AG20443 (cell line): ENCODE measurements at regions not wholly inside any gene's neighbourhood (a gene's known extent, or its start where the extent isn't known, plus 50 kb on each side); places are given as distances from the start of the nearest gene placed in this dataset.

Experiments
- DNase-seq: peaks from one replicate; pipeline ENCODE4 v3.0.0; 2012; ENCODE audit warnings: low spot score, mixed read lengths

DNA sequence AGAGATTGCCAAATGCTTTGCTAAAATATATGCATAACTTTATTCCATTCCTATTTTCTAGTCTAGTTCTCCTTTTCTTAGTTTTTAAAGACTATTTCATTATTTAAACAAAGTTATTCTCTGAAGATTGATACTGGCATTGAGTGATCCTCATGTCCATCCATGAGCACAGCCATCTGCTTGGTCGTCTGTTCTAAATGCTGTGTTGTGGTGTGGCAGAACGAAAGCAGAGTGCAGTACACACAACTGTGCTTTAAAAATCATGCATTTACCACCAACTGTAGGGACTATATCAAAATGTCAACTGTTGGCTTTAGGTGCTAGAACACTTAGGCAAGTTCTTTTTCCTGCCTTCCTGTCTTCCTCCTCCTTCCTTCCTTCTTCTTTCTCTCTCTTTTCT lies 226.6 kb downstream of the ACKR3 start:
- no peak for DNase-seq

DNA sequence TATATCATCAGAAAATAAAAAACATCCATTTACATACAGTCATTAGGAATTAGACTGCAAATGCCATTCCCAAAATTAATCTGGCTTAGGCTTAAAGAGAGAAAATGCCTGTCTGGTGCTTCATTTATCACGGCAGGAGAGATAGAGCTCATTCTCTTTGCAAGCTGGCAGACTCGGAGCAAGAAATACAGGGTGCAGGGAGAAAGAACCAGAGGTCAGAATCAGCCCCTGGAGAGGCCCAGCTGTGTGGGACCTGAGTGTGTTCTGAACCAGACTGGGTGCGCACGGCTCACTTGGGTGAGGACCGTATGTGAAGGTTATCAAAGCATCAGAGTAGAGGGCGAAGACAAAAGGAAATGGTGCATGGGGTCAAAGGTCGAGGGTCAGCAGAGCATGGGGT lies 227.8 kb downstream of the ACKR3 start:
- no peak for DNase-seq

GRCh38 chr2:236798491-236798890 lies 228.9 kb downstream of the ACKR3 start:
- no peak for DNase-seq

DNA sequence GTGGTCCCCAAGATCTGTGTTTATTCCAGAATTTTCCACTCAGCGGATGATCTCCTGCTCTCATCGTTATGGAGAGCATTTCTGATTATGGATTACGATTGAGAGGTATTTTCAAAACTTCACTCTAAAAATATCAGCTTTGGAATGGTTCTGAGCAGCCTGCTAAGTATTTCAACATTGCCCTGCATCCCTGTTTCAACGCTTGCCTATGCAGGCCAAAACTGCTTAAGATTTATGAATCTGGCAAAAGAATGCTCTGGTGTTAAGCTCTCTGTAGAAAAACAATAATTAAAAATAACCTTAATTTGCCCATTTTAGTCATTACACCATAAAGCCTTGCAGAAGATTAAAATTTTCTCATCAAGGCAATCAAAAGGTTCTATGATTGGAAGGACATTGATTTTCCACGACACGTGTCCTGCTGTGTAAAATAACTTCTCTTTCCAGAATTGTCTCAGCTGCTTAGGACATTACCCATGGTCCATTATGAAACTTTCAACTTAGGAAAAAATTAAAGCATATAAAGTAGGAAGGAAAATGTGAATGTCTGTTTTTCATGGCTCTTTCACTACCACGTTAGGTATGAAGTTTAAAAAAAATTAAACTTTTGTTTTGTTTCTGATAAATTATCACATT lies 229.9 kb downstream of the ACKR3 start:
- DNase-seq: no peak

DNA sequence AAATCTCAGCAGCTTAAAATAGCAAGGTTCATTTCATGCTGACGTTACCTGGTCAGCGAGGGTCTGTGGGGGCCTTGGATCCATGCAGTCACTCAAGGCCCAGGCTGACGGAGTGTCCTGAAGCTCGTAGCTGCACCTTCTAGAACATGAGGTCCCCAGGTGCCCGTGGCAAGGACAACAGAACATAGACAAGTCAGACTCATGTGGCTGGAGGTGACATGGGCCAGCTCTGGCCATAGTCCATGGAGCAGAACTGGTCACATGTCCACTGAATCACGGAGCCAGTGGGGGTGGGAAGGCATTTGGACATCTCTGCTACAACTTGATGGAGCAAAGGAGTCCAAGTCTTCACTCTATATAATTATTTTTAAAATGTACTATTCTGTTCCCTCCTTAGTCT lies 233.2 kb downstream of the ACKR3 start:
- no peak for DNase-seq

GRCh38 chr2:236803621-236804020 lies 234.0 kb downstream of the ACKR3 start:
- DNase-seq: no peak

- DNase-seq: no peak
Observed at GRCh38 chr2:236805800-236806531, 236.3 kb downstream of the ACKR3 start.

- DNase-seq: no peak
Observed at GRCh38 chr2:236809716-236810115, 240.1 kb downstream of the ACKR3 start.

DNA sequence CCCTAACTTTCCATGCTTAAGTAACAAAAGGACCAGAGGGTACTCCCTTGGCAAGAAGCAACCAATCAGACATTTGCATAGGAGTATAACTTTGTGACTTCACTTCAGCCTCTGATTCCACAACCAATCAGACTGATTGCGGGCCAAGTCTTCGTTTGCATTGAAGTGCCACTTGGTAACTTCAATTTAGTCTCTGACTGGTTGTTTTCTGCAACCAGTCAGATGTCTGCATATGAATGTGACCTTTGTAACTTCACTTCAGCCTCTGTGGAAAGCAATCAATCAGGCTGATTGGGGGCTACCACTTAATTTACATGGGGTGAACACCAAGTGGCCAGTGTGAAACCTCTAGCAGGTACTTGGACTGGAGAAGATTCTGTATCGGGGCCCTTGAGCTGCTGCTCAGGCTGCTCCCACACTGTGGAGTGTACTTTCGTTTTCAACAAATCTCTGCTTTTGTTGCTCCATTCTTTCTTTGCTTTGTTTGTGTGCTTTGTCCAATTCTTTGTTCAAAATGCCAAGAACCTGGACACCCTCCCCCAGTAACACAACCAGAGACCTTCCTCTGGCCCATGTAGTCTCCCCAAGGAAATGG lies 241.5 kb downstream of the ACKR3 start:
- no peak for DNase-seq

GRCh38 chr2:236813766-236814165 lies 244.1 kb downstream of the ACKR3 start:
- DNase-seq: no peak

- DNase-seq: no peak
Observed at GRCh38 chr2:236814593-236814992, 245.0 kb downstream of the ACKR3 start.

DNA sequence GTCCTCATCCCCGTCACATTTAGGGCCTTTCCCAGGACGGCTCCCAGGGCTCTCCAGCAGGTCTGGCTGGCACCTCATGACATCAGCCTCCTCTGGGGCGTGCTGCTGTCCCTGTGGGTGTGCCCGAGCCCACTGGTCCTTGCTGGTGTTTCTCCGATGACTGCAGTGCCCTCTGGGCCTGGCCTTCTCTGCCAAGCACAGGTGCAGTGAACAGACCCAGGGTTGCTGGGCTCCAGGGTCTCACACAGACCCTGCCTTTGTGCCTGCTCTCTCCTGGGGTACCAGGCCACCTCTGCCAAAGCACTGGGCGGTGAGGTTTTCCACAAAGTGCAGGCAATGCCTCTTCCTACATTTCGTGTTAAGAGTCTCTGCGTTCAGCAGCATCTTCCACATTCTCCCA lies 246.1 kb downstream of the ACKR3 start:
- no peak for DNase-seq

- no peak for DNase-seq
Observed at GRCh38 chr2:236816197-236817170, 246.9 kb downstream of the ACKR3 start.

DNA sequence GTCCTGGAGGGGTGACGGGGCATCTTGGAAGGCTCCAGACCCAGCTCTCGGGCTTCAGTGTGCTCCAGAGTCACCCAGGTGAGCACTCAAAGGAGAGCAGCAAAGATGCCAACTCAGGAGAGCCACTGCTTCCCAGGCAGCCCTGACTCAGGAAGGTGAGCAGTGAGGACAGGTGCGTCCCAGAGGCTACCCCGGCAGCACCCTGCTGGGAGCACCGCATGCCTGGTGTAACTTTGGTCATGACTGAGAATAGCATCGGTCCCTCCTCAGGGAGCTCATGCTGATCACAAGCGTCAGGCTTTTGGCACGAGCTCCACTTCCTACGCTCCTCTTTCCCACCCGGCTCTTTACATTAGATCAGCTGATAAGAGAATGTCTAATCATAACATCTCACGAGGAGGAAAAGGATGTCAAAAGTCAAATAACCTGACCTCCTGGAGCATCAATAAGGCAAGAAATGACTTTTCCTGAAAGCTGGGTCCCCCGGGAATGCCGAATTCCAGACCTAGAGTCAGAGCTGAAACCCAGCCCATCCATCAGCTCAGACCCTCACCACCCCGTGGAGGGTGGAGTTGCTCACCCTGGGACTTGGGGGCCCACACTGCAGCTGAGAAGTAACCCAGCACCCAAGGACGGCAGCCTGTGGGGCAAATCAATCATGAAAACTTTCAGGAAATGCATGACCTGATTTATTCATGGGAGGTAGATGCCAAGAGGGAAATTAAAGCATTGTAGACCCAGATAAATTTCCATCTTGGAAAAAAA lies 248.8 kb downstream of the ACKR3 start:
- no peak for DNase-seq

- no peak for DNase-seq
Observed at GRCh38 chr2:236819275-236820002, 249.8 kb downstream of the ACKR3 start.

DNA sequence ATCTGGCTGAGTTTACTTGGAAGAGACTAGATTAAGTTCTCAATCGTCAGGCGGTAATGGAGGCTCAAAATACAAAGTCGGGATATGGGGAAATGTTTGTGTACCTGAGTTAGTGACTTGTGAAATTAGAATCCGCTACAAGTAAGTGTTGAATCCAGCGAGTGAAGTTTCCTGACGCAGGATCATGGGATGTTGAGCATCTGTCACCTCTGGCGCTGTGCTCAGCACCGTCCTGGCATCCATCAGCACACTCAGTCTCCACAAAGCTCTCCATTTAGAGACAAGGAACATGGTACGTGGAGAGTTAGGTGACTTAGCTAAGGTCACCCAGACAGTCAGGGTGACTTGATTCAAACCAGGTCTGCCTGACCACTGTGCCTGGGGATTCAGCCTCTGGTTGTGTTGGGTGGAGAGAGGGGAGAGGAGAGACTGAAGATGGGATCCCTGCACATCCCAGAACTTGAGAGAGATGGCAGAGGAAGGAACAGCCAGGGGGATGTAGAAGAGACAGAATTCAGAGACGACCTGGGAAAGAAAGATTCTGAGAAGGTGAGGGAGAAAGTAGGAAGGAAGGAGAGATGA lies 251.2 kb downstream of the ACKR3 start:
- no peak for DNase-seq

DNA sequence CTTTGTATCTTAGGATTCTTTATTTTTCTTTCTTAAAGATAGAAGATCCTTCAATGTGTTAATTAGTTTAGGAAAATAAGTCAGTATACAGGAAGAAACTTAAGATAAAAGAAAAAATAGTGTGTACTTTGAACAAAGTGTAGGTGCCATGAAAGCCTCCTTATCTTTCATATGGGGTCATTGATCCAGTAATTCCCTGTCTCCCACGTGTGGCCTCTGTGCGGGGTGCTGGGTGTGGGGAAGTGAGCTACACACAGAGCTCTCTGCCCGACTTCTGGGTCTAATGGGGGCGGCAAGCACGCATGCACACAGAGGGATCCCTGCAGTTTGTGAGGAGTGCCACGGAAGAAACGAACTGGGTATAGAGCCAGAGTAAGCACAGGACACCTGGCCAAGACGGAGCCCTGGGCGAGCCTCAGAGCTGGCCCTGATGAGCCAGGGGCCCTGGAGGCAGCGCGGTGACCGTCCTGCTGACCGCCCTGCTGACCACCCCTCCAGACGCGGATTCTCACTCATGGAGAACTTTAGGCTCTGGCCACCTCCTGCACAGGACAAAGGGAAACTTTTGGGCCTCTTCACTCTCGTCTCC lies 253.5 kb downstream of the ACKR3 start:
- DNase-seq: no peak

DNA sequence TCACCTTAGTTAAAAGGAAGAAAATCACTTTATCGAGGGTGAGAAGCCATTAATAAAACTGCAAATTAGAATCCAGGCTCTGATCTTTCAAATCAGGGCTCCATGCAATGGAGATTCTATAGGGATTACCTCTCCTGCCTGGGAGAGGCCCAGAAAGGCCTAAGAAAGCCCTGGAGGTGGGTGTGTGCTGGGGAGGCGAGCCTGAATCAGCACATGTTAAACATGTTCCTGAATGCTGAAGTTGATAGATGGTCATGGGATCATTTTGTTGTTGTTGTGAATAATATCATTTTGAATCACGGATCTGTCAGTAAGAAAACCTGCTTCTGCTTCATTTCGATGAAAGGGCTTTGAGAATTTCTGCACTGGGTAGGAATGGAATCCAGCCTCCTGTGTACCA lies 254.3 kb downstream of the ACKR3 start:
- no peak for DNase-seq

- DNase-seq: no peak
Observed at GRCh38 chr2:236824836-236825235, 255.2 kb downstream of the ACKR3 start.

DNA sequence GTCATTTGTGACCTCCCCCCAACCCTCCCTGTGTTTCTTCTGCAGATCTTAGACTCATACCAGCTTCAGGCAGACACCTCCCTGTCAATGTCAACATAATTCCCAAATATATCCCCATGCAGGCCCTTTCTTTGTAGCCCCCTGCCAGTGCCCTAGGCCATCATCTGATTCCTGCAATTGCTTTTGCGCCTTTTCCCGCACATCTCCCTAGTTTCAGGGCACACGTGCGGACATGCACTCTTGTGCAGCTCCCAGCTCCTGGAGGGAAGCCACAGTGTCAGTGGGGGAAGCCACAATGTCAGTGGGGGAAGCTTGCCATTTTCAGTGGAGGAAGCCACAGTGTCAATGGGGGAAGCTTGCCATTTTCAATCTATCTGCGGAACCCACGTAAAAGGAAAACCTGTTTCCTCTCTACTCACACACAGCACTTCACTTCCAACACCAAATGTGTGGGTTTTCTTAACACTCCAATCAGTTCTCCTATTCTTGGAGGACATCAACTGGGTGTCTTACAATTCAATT lies 256.4 kb downstream of the ACKR3 start:
- DNase-seq: no peak
